Adrenal gland (tissue), 9 donors: ENCODE measurements at regions not wholly inside any gene's neighbourhood (a gene's known extent, or its start where the extent isn't known, plus 50 kb on each side); places are given as distances from the start of the nearest gene placed in this dataset.

ENCODE experiments used
- DNase-seq, 7 donors: peaks; one replicate each; pipeline ENCODE4 v3.0.0-alpha.2; 2019 to 2020
- H3K27ac ChIP-seq, 5 donors: fragments of 200-600 bp; sonication (generic) in 4 of 5; 1 replicate in 3 of 5; 2 replicates in 2 of 5; pipeline versions ENCODE4 v1.5.1 to v1.8.0; 2016 to 2020; ENCODE audit warnings: mild to moderate bottlenecking in 1 of 5
- H3K27me3 ChIP-seq: fragments of 200-600 bp; 2 replicates; pipeline ENCODE4 v1.8.0; 2021
- H3K36me3 ChIP-seq, 2 donors: fragments of 200-600 bp; replicated peaks in 1 of 2; 1 replicate in 1 of 2; 2 replicates in 1 of 2; pipeline versions ENCODE4 v1.5.1 to v1.8.0; 2018 to 2022
- H3K4me1 ChIP-seq, 2 donors: fragments of 200-600 bp; replicated peaks in 1 of 2; 1 replicate in 1 of 2; 2 replicates in 1 of 2; pipeline versions ENCODE4 v1.5.1 to v1.8.0; 2018 to 2021
- H3K4me3 ChIP-seq, 4 donors: fragments of 200-600 bp; sonication (generic) in 3 of 4; one replicate each; pipeline ENCODE4 v1.5.1; 2016 to 2018
- H3K9me3 ChIP-seq, 3 donors: fragments of 200-600 bp; sonication (generic) in 1 of 3; replicated peaks in 1 of 3; 1 replicate in 2 of 3; 2 replicates in 1 of 3; pipeline versions ENCODE4 v1.5.1 to v1.8.0; 2016 to 2021
- POLR2A ChIP-seq, 2 donors: fragments of 450-650 bp; IDR thresholded peaks; one replicate each; pipeline ENCODE4 v1.6.1; 2017; ENCODE audit warnings: antibody characterized with exemption in 2 of 2, mild to moderate bottlenecking in 2 of 2, moderate library complexity in 1 of 2
- WGBS, 4 donors: extraction: QIAGEN DNeasy Blood & Tissue Kit in 2 of 4; methylation state at CpG; one replicate each; pipeline versions ENCODE4 v1.1.5 to v1.1.7; 2013 to 2017; 5-methylcytosine and 5-hydroxymethylcytosine counted together
- intact Hi-C, 2 donors: fragments of 100-400 bp; cut with DNase I; formaldehyde crosslinking; loops; one replicate each; pipeline versions ENCODE4 v1.14.1 to v1.15.0; 2022 to 2023
- TF ChIP-seq, protein P1 (sequence below), 6 experiments: fragments of 450-650 bp in 4 of 6; fragments of 200-600 bp in 2 of 6; sonication (generic) in 1 of 6; IDR thresholded peaks; 1 replicate in 5 of 6; 2 replicates in 1 of 6; pipeline versions ENCODE4 v1.5.1 to v1.8.0; 2016 to 2021; ENCODE audit warnings: antibody characterized with exemption in 6 of 6, mild to moderate bottlenecking in 2 of 6, moderate library complexity in 1 of 6
- donor health status: healthy with polysubstance abuse.
- donor health status: Bipolar disorder and iron deficiency.
- donor health status: DM: yes; HTN: yes; CAD: no.
- donor health status: DM: no; HTN: no; CAD: no.
- donor health status: DM: no; HTN: no; CAD: no.

- intact Hi-C loops = no loop called here
- H3K4me3 ChIP-seq = no peak overlapping the region
- no peaks in the 10 kb centered on the region for H3K36me3 ChIP-seq
- no peak for DNase-seq
- H3K4me1 ChIP-seq = no peaks in the 10 kb centered on the region
- 68 to 88% (median 78%) methylated on average over 5 of the region's 5 CpGs for WGBS, 4 donors
- no peaks in the 10 kb centered on the region for H3K9me3 ChIP-seq
- no peaks in the 10 kb centered on the region for H3K27me3 ChIP-seq
- TF ChIP-seq POLR2A (IDR thresholded peaks at IDR 0.05) = no peak
- TF ChIP-seq, protein P1, sequence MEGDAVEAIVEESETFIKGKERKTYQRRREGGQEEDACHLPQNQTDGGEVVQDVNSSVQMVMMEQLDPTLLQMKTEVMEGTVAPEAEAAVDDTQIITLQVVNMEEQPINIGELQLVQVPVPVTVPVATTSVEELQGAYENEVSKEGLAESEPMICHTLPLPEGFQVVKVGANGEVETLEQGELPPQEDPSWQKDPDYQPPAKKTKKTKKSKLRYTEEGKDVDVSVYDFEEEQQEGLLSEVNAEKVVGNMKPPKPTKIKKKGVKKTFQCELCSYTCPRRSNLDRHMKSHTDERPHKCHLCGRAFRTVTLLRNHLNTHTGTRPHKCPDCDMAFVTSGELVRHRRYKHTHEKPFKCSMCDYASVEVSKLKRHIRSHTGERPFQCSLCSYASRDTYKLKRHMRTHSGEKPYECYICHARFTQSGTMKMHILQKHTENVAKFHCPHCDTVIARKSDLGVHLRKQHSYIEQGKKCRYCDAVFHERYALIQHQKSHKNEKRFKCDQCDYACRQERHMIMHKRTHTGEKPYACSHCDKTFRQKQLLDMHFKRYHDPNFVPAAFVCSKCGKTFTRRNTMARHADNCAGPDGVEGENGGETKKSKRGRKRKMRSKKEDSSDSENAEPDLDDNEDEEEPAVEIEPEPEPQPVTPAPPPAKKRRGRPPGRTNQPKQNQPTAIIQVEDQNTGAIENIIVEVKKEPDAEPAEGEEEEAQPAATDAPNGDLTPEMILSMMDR (IDR thresholded peaks at IDR 0.05) = no peak
- no peak overlapping the region for H3K27ac ChIP-seq
Observed at GRCh38 chr3:20529911-20530310, 343.9 kb upstream of the SGO1 start.

DNA sequence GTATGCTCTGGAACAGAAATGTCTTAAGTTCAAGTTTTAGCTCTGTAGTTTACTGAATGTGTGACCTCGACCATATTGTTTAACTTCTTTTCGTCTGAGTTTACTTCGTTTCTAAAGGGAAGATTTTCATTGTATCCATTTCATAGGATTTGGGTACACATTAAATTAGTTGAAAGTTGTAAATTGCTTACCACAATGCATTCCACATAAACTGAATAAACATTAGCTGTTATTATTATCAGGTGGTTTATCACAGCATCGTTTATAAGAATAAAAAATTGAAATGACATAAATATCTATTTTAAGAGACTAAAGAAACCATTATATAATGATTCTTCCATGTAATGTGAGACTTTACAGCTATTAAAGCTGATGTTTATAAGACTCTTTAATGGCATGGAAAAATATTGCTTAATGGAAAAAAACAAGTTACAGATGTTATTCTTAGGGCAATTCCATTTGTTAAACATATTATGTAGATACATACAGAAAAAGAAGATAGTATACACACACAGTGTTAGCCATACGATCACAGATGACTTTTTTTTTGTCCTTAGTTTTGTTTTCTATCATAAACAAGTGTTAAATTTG, 342.3 kb upstream of the SGO1 start:
- Histone ChIP-seq H3K9me3 (no peaks in the 10 kb centered on the region), H3K4me3 (no peak overlapping the region), H3K36me3 (no peaks in the 10 kb centered on the region), H3K27ac (no peak overlapping the region), H3K27me3 (no peaks in the 10 kb centered on the region), H3K4me1 (no peaks in the 10 kb centered on the region)
- TF ChIP-seq POLR2A (IDR thresholded peaks at IDR 0.05) = no peak
- TF ChIP-seq, protein P1 (IDR thresholded peaks at IDR 0.05) = no peak
- intact Hi-C loops = no loop called here
- WGBS, 4 donors = 28 to 73% (median 67%) methylated on average over 5 of the region's 5 CpGs
- no peak for DNase-seq

DNA sequence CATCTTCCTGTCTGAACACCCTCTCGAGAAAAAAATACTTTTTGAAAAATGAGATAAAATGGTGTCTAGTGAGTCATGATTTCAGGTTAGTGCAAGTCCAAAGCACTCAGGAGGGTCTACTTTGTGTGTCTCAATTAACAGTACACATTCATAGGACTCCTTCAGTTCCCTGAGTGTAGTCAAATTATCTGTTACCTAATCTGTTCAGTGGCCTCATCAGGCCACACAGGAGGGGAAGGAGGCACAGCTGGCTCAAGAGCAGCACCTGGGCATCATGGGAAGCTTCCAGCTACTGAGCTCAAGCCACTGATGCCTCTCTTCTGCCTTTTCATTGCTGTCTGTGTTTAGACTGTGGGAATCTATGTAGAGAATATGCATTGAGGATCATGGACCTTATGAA, 341.4 kb upstream of the SGO1 start:
- no peaks in the 10 kb centered on the region for H3K36me3 ChIP-seq
- no peaks in the 10 kb centered on the region for H3K4me1 ChIP-seq
- no peaks in the 10 kb centered on the region for H3K9me3 ChIP-seq
- H3K27ac ChIP-seq = no peak overlapping the region
- no peak for DNase-seq
- no peak for TF ChIP-seq POLR2A (IDR thresholded peaks at IDR 0.05)
- TF ChIP-seq, protein P1 (IDR thresholded peaks at IDR 0.05) = no peak
- no peaks in the 10 kb centered on the region for H3K27me3 ChIP-seq
- H3K4me3 ChIP-seq = no peak overlapping the region
- WGBS, 4 donors = 27 to 45% (median 33%) methylated on average over 1 of the region's 1 CpG
- intact Hi-C loops = no loop called here

DNA sequence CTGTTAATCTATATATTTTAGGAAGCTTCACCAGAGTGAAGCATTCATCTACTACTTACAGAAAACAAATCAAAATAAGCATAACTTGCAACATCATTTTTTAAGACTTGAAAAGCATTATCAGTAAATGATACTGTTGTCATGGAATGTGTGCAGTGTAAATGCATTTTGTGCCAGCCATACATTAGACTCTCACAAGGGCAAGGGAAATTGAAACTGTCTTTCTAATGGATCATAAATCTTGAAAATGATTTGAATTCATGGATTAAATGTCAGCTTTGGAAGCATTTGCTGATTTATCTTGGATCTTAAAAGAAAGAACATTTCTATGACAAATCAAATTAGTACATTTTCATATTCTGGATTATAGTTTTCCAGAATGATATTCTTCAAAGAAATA, 338.3 kb upstream of the SGO1 start:
- Histone ChIP-seq H3K9me3 (no peaks in the 10 kb centered on the region), H3K4me1 (no peaks in the 10 kb centered on the region), H3K4me3 (no peak overlapping the region), H3K27me3 (no peaks in the 10 kb centered on the region), H3K36me3 (no peaks in the 10 kb centered on the region), H3K27ac (no peak overlapping the region)
- intact Hi-C loops = no loop called here
- TF ChIP-seq, protein P1 (IDR thresholded peaks at IDR 0.05) = no peak
- TF ChIP-seq POLR2A (IDR thresholded peaks at IDR 0.05) = no peak
- no peak for DNase-seq
